Kidney epithelial cell (primary cell): ENCODE measurements at regions not wholly inside any gene's neighbourhood (a gene's known extent, or its start where the extent isn't known, plus 50 kb on each side); places are given as distances from the start of the nearest gene placed in this dataset.

ENCODE experiments used
- DNase-seq: peaks from one replicate; pipeline ENCODE4 v3.0.0-alpha.2; 2010; ENCODE audit warnings: low read depth
- H3K27me3 ChIP-seq: 2 replicates; pipeline ENCODE4 v1.6.0; 2011; ENCODE audit warnings: low read length; ENCODE audit not compliant: control insufficient read depth, insufficient read depth
- H3K36me3 ChIP-seq: 2 replicates; pipeline ENCODE4 v1.5.1; 2011; ENCODE audit warnings: low read length; ENCODE audit not compliant: control insufficient read depth, insufficient read depth
- H3K4me3 ChIP-seq: 2 replicates; pipeline ENCODE4 v1.5.1; 2011; ENCODE audit warnings: low read depth, mild to moderate bottlenecking, control low read depth, low read length
- CTCF ChIP-seq: IDR thresholded peaks from 2 replicates; pipeline ENCODE4 v1.5.1; 2011; ENCODE audit warnings: mild to moderate bottlenecking, moderate library complexity, low read length, control low read depth, inconsistent platforms; ENCODE audit not compliant: insufficient read depth, poor library complexity, severe bottlenecking

- DNase-seq: no peak
- H3K4me3 ChIP-seq: no peak overlapping the region
- no peaks in the 10 kb centered on the region for H3K27me3 ChIP-seq
- no peaks in the 10 kb centered on the region for H3K36me3 ChIP-seq
- no peak for TF ChIP-seq CTCF
These were observed 69.8 kb upstream of the STEAP1B start for GRCh38 chr7:22569586-22570321.

DNA sequence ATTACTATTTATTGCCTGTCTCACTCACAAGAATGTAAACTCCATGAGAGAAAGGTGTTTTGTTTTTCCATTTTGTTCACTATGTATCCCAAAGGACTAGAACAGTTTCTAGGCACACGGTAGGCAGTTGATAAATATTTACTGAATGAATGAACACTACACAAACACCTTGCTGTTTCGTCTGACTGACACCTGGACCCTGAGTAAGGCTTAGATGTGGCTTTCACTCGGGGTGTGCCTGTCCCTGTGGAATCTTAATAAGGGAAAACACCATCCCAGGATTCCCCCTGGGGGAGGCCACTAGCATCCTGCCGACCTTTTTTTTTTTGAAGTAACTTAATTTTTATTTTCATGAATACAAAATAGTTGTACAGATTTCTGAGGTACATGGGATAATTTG, 66.6 kb upstream of the STEAP1B start:
- DNase-seq: no peak
- Histone ChIP-seq H3K36me3 (no peaks in the 10 kb centered on the region), H3K4me3 (no peak overlapping the region), H3K27me3 (no peaks in the 10 kb centered on the region)
- no peak for TF ChIP-seq CTCF

- TF ChIP-seq CTCF: no peak
- DNase-seq: no peak
- no peaks in the 10 kb centered on the region for H3K36me3 ChIP-seq
- H3K4me3 ChIP-seq: no peak overlapping the region
- no peaks in the 10 kb centered on the region for H3K27me3 ChIP-seq
These were observed 66.2 kb upstream of the STEAP1B start for GRCh38 chr7:22566176-22566575.

GRCh38 chr7:22565315-22565811, 65.4 kb upstream of the STEAP1B start:
- TF ChIP-seq CTCF: no peak
- no peaks in the 10 kb centered on the region for H3K36me3 ChIP-seq
- H3K4me3 ChIP-seq: no peak overlapping the region
- no peaks in the 10 kb centered on the region for H3K27me3 ChIP-seq
- DNase-seq: peak; percentile 65

- no peak for DNase-seq
- no peak for TF ChIP-seq CTCF
- Histone ChIP-seq H3K36me3 (no peaks in the 10 kb centered on the region), H3K4me3 (no peak overlapping the region), H3K27me3 (no peaks in the 10 kb centered on the region)
These were observed 64.6 kb upstream of the STEAP1B start for GRCh38 chr7:22564511-22565045.

GRCh38 chr7:22563621-22564241, 63.7 kb upstream of the STEAP1B start:
- H3K27me3 ChIP-seq: no peaks in the 10 kb centered on the region
- DNase-seq: no peak
- H3K36me3 ChIP-seq: no peaks in the 10 kb centered on the region
- peak overlapping the region; percentile 29 for H3K4me3 ChIP-seq
- no peak for TF ChIP-seq CTCF
